HEK293T (cell line): ENCODE measurements at regions not wholly inside any gene's neighbourhood (a gene's known extent, or its start where the extent isn't known, plus 50 kb on each side); places are given as distances from the start of the nearest gene placed in this dataset.

Experiments used
- ARNT ChIP-seq: fragments of 450-650 bp; IDR thresholded peaks from 2 replicates; pipeline ENCODE4 v1.6.1; 2017; ENCODE audit warnings: mild to moderate bottlenecking
- BHLHE40 ChIP-seq: fragments of 450-650 bp; IDR thresholded peaks from 2 replicates; pipeline ENCODE4 v1.6.1; 2016; ENCODE audit warnings: mild to moderate bottlenecking, moderate library complexity, borderline replicate concordance
- CTBP1 ChIP-seq: fragments of 450-650 bp; IDR thresholded peaks from 2 replicates; pipeline ENCODE4 v1.6.1; 2016; ENCODE audit warnings: borderline replicate concordance
- ELF4 ChIP-seq: fragments of 450-650 bp; IDR thresholded peaks from 2 replicates; pipeline ENCODE4 v1.6.1; 2017; ENCODE audit warnings: antibody characterized with exemption
- FOXA1 ChIP-seq: fragments of 450-650 bp; IDR thresholded peaks from 2 replicates; pipeline ENCODE4 v1.6.1; 2016; ENCODE audit warnings: mild to moderate bottlenecking
- FOXK2 ChIP-seq: fragments of 450-650 bp; IDR thresholded peaks from 2 replicates; pipeline ENCODE4 v1.6.1; 2016; ENCODE audit warnings: mild to moderate bottlenecking
- FOXM1 ChIP-seq: fragments of 450-650 bp; IDR thresholded peaks from 2 replicates; pipeline ENCODE4 v1.6.1; 2017; ENCODE audit warnings: mild to moderate bottlenecking, borderline replicate concordance
- HDGF ChIP-seq: fragments of 450-650 bp; IDR thresholded peaks from 2 replicates; pipeline ENCODE4 v1.6.1; 2017; ENCODE audit warnings: antibody characterized with exemption, borderline replicate concordance
- L3MBTL2 ChIP-seq: fragments of 450-650 bp; conservative IDR thresholded peaks from 2 replicates; pipeline ENCODE4 v1.6.1; 2016; ENCODE audit warnings: mild to moderate bottlenecking
- NFRKB ChIP-seq: fragments of 450-650 bp; IDR thresholded peaks from 2 replicates; pipeline ENCODE4 v1.6.1; 2016; ENCODE audit warnings: mild to moderate bottlenecking, moderate library complexity
- SP1 ChIP-seq: fragments of 450-650 bp; IDR thresholded peaks from 2 replicates; pipeline ENCODE4 v1.6.1; 2017
- SUZ12 ChIP-seq: fragments of 450-650 bp; IDR thresholded peaks from 2 replicates; pipeline ENCODE4 v1.6.1; 2016; ENCODE audit warnings: mild to moderate bottlenecking
- TARDBP ChIP-seq: fragments of 450-650 bp; IDR thresholded peaks from 2 replicates; pipeline ENCODE4 v1.6.1; 2016
- ZNF384 ChIP-seq: fragments of 450-650 bp; IDR thresholded peaks from 2 replicates; pipeline ENCODE4 v1.6.1; 2016

DNA sequence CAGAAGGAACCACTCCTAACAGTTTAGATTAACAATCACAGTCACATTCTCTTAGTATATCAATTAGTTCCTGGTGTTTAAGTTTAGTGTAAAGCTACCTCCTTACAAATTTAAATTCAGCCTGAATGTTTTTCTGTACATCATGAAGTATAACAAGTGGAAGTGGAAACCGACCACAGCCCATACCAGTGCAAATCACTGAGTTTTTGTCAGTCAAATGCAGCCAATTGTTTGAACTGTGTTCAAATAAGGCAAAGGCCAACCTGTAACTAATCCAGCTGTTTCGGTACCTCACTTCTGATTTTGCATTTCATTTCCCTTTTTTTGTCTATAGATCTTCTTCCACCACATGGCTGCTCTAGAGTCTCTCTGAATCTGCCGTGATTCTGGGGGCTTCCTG, 1215.3 kb downstream of the PCDH18 start:
- no peak for TF ChIP-seq SUZ12
- TF ChIP-seq FOXM1, result no peak
- no peak for TF ChIP-seq TARDBP
- TF ChIP-seq ZNF384, result no peak
- TF ChIP-seq BHLHE40, result no peak
- no peak for TF ChIP-seq FOXK2
- no peak for TF ChIP-seq HDGF
- no peak for TF ChIP-seq CTBP1
- TF ChIP-seq NFRKB, result no peak
- TF ChIP-seq FOXA1, result no peak
- TF ChIP-seq SP1, result no peak
- TF ChIP-seq L3MBTL2, result no peak
- TF ChIP-seq ELF4, result no peak
- no peak for TF ChIP-seq ARNT
